ENCODE measurements at regions not wholly inside any gene's neighbourhood (a gene's known extent, or its start where the extent isn't known, plus 50 kb on each side); places are given as distances from the start of the nearest gene placed in this dataset.
"Not testable (repeated sequence)": the region's sequence is repeated elsewhere in the genome, so short reads cannot be mapped to it uniquely, and the experiment has no call there.

DNA sequence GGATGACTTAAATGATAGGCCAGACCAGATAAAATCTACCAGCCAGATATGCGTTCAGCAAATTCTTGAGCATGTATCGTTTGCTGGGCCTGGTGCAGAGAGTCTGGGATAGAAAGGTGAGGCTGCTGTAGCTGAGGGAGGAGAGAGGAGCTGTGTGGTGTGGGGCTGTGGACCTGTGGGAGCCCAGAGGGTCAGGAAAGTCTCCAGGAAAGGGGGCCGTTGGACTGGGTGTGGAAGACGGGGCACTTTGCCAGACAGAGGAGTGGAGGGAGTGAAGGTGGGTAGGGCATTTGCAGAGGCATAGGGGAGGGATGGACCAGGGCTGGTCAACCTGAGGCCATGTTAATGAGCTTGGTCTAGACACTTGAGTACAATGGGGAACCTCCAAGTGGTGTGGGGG is 124.7 kb upstream of the UNC5B start:
- DNase-seq, result no peak

DNA sequence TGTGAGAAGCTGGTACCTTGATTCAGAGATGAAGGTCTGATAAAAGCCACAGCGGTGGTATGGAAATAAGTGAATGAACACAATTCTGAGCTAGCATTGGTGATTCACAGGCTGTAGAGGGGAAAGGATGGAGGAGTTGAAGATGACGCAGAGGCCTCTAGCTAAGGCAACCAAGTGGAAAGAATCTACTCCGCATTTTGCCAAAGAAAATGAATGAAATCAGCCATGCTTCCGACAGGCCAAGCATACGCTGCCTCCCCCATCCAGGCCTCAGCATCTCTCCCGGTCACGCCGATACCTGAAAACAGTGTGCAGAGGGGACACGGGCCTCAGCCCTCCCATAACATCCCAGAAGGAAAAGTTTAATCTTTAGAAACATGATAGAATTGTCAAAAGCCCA is 124.3 kb upstream of the UNC5B start:
- DNase-seq, result no peak

DNA sequence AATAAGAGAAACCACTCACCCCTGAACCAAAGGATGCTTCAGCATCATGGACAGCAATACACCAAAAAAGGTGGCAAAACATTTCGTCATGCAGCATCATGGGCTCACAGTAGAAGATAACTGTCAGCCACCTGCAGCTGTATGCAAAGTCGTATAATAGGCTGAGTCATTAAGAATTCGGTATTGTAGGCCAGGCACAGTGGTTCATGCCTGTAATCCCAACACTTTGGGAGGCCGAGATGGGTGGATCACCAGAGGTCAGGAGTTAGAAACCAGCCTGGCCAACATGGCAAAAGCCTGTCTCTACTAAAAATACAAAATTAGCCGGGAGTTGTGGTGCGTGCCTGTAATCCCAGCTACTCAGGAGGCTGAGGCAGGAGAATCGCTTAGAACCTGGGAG is 123.8 kb upstream of the UNC5B start:
- DNase-seq, result not testable (repeated sequence)

DNA sequence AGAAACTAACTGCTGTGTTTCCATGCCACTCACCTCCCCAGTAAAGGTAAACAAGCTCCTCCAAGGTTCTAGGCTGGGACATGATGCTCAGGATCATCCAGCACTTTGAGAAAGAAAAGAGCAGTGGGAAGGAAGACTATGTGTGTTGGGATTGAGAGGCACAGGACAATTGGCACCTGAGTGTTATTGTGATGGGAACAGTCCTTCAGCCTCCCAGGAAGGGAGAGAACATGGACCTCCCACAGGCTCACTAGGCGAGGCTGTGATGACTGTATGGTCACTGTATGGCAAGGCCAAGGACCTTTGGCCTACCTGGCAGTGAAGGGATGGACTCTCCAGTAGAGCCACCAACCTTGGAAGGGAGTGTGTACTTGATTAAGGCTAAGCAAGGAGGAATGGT is 123.2 kb upstream of the UNC5B start:
- DNase-seq, result no peak

DNA sequence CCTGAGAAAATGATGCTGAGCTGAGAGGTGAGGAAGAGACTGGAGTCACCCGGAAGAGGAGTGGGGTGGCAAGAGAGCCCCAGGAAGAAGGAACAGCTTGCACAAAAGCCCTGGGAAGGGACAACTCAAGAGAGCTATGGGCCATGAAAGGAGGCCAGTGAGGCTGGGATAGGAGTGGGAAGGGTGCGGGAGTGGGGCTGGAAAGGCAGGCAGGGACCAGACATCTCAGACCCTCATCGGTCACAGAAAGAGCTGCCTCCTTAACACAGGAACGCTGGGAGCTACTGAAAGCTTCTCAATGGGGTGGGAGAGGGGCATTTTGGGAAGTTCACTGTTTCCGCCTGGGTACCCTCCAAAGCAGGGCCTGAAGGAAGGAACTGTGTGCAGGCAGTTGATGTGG is 122.0 kb upstream of the UNC5B start:
- DNase-seq, result no peak

DNA sequence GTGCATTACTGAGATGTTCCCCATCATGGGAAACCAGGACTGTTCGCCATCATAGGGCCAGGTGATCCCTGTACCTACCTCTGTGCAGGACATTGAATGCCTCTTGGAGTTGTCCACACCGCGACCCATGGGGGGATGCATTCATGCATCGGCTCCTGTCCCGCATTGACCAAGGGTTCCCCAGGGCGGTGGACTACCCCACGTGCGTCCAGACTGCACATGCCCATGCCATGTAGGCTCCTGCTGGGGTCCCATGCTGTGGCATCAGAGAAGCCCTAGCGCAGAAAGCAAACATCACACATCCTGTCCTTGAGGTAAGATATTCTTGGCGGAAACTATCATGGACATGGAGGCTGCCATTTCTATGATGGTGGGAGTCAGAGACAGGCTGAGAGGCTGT is 121.6 kb upstream of the UNC5B start:
- DNase-seq, result no peak

DNA sequence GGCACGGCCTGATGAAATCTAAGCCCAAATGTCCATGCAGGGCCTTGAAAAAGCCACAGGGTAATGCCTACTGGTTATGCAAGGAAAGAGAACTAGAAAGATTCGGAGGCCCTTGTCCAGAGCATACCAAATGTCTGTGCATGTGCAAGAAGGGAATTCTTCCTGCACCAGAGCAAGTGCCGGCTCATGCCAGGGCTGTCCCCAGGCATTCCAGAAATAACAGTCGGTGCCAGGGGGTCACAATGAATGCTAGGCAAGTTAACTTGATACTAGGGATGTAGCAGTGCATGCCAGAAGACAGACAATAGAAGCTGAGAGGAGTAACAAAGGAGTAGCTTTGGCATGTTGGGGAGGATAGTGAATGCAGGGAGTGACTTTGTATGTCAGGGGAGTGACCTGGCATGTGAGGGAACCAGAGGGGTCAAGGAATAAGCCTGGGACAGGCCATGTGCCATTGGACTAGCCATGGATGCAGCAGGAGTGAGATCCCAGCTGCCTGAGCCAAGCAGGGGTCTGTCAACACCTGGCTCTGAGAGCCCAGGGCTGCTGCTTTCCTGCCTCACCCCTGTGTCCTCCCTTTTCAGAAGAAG is 119.5 kb upstream of the UNC5B start:
- no peak for DNase-seq

DNA sequence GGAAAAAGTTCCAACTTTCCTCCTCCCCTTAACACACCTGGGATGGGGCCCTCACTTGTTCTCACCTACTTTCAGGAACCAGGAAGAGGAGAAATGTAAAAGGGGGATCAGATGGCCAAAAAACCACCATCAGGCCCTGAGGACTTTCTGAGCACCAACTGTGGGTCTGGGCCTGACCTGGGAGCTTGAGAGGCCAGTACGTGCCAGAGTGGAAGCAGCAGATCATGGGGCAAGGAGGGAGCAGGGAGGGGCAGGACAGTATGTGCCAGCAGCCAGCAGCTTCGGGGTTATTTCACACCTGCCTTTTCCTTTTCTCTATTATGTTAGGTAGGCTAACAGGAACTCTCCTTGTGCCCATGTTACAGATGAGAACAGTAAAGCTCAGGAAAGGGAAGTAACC is 118.8 kb upstream of the UNC5B start:
- DNase-seq, result no peak

DNA sequence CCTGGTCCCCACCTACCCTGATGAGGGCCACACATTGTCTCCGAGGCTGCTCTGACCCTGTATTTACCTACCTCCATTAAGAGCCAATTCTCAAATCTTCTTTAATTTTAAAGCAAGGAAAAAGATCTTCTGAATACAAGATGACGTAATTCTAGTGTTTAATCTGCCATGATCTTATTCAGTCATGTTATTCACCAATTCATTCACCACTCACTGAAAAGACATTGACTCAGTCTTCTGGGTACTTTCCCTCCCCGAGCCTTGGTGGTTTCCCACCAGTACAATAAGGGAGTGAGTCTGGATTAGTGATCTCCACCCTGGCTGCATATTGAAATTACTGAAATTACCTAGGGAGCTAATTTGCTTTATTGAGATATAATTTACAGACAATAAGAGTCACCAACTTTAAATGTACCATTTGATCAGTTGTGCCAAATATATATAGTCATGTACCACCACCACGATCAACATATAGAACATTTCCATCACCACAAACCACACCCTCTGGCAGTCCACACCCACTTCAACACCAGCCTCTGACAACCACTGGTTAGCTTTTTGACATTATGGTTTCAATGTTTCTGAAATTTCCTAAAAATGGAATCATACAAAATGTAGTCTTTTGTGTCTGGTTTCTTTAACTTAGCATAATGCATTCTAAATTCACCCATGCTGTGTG is 117.5 kb upstream of the UNC5B start:
- no peak for DNase-seq

DNA sequence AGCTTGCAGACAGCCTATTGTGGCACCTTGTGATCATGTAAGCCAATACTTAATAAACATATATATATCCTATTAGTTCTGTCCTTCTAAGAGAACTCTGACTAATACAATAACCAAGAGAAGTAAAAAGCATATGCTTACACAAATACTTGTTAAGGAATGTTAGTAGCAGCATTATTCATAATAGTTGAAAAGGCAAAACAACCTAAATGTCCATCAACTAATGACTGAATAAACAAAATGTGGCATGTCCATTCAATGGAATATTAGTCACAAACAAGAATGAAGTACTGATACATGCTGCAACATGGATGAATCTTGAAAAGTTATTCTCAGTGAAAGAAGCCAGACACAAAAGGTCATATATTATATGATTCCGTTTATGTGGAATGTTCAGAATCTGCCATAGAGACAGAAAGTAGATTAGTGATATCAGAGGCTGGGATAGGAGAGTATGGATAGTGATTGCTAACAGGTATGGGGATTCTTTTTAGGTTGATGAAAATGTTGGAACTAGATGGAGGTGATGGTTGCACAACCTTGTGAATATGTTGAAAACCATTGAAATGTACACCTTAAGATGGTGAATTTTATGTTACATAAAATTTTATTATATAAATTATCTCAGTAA is 112.5 kb upstream of the UNC5B start:
- DNase-seq, result no peak

DNA sequence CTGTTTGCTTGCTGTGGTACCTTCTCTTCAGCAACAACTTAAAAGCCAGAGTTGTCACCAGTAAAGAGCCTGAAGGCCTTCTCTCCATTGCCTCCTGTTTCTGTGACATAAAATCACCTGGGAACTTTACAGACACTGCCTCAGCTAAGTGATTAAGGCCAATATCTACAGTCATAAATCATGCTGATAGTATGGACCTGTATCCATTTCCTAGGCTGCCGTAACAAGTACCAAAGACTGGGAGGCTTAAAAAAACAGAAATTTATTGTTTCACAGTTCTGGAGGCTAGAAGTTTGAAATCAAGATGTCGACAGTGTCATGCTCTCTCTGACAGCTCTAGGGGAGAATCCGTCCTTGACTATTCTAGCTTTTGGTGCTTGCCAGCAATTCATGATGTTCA is 108.4 kb upstream of the UNC5B start:
- DNase-seq, result no peak

DNA sequence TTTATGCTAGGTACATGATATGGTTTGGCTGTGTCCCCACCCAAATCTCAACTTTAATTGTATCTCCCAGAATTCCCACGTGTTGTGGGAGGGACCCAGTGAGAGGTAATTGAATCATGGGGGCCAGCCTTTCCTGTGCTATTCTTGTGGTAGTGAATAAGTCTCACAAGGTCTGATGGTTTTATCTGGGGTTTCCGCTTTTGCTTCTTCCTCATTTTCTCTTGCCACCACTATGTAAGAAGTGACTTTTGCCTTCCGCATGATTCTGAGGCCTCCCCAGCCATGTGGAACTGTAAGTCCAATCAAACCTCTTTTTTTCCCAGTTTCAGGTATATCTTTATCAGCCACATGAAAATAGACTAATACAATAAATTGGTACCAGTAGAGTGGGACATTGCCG is 106.2 kb upstream of the UNC5B start:
- not testable (repeated sequence) for DNase-seq

DNA sequence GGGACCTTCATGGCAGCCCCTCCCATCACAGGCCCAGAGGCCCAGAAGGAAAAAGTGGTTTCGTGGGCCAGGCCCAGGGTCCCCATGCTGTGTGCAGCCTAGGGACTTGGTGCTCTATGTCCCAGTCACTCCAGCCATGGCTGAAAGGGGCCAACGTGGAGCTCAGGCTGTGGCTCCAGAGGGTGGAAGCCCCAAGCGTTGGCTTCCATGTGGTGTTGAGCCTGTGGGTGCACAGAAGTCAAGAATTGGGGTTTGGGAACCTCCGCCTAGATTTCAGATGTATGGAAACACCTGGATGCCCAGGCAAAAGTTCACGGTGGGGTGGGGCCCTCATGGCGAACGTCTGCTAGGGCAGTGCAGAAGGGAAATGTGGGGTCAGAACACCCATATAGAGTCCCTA is 105.3 kb upstream of the UNC5B start:
- DNase-seq, result not testable (repeated sequence)

DNA sequence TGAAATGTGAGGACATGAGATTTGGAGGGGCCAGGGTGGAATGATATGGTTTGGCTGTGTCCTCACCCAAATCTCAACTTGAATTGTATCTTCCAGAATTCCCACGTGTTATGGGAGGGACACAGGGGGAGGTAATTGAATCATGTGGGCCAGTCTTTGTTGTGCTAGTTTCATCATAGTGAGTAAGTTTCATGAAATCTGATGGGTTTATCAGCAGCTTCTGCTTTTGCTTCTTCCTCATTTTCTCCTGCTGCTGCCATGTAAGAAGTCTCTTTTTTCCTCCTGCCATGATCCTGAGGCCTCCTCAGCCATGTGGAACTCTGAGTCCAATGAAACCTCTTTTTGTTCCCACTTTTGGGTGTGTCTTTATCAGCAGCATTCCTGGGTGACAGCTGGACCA is 104.3 kb upstream of the UNC5B start:
- not testable (repeated sequence) for DNase-seq

DNA sequence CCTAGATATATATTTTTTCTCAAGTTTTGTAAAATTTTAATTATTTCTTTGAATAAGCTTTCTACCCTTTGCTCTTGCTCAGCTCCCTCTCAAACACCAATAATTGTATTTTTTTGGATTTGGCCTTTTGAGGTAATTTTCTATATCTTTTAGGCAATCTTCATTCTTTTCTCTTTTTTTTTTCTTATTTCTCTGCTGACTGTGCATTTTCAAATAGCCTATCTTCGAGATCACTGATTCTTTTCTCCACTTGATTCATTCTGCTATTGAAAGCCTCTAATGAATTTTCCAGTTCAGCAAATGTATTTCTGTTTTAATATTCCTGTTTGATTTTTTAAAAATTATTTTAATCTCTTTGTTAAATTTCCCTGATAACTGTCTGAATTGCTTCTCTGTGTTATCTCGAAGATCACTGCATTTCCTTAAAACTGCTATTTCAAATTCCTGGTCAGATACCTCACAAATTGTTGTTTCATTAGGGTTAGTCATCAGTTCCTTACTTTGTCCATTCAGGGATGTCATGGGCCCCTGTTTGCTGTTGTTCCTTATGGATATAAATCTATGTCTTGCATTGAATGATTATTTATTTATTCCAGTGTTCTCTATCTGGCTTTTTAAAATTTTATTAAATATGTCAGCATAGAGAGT is 100.1 kb upstream of the UNC5B start:
- DNase-seq, result no peak

DNA sequence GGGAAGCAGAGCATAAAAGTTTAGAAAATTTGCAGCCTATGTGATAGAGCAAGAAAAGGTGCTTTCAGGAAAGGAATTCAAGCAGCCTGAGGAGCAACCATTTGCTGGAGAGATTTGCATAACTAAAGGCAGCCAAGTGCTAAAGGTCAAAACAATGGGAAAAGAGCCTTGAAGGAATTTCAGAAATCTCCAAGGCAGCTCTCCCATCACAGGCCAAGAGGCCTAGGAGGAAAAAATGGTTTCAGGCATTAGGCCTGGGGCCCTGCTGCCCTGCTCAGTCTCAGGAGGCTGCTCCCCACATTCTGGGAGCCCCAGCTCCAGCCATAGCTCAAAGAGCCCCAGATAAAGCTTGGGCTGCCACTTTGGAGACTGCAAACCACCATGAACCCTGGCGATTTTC is 95.9 kb upstream of the UNC5B start:
- DNase-seq, result no peak

DNA sequence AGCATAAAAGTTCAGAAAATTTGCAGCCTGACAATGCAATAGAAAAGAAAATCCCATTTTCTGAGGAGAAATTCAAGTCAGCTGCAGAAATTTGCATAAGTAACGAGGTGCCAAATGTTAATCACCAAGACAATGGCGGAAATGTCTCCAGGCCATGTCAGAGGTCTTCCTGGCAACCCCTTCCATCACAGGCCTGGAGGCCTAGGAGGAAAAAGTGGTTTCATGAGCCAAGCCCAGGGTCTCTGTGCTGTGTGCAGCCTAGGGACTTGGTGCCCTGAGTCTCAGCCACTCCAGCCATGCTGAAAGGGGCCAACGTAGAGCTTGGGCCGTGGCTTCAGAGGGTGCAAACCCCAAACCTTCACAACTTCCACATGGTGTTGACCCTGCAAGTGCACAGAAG is 94.8 kb upstream of the UNC5B start:
- not testable (repeated sequence) for DNase-seq

DNA sequence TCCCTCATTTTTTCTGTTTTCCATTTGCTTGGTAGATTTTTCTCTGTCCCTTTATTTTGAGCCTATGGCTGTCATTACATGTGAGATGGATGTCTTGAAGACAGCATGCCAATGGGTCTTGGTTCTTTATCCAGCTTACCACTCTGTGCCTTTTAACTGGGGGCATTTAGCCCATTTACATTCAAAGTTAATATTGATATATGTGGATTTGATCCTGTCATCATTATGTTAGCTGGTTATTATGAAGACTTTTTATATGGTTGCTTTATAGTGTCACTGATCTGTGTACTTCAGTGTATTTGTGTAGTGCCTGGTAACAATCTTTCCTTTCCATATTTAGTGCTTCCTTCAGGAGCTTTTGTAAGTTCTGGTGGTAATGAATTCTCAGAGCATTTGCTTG is 89.3 kb upstream of the UNC5B start:
- DNase-seq, result no peak

DNA sequence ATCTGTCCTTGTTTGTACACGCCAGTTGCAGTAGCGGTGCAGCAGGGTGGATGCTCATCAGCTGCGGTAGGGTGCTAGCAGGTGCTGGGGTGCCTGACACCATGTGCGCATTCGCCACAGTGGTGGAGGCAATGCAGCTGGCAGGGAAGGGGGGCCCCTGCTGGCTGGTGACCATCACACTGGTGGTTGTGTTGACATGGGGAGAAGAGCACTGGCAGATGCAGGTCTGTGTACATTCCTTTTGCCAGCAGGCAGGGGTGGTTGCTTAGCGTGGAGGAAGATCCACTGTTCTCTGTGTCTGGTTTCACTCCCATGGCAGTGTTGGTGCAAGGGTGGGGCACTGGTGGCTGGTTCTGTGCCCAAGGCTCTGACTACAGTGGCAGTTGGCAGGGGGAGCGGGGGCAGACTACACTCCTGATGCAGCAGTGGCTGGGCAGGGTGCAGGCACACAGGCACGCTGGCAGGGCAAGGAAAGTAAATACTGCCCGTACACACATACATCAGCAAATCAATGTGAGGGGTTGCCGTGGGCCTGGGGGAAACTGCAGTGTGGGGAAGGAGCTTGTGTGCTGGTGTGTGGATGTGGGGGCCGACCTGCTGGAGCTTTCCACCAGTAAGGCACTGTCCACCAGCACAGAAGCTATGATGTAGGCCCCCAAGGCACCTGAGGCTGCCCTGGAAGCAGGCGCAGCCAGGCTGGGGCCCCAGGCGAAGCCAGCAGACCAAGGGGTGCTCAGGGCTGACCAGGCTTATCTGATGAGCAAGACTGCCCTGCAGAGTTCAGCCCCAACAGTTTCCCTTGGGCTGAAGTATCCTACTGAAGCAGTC is 87.2 kb upstream of the UNC5B start:
- DNase-seq, result no peak

DNA sequence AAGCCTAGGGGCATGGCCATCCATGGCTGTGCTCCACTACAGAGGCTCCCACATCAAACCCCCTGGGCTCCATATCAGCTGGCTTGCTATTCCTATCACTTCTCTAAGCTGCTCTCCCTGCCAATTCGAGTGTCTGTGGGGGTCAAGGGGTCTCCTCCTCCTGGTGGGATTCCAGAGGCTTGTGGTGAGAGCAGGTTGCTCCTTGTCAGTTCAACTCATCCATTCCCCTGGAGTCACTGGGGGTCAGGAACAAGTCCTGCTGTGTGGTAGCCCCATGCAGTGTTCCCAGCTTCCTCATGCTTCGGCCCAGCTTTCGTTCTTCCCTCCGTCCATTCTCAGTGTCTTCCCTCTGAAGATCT is 86.6 kb upstream of the UNC5B start:
- DNase-seq, result no peak

DNA sequence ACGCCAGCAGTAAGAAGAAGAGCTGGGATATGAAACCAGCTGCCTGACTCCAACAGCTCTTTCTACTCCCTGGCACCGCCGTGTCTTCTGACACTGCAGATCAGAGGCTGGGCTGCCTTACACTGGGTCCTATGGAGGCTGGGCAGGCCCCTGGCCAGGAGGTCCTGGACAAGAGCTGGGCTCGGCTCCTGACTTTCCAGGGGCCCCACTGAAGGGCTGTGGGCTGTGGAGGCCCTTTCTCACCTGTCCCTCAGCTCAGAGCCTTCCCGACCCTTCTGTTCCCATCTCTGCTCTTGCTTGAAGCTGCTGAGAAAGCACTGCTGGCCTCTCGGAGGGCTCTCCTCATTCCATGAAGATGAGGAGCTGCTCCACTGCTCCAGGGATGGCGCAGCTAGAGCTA is 85.9 kb upstream of the UNC5B start:
- DNase-seq, result no peak

DNA sequence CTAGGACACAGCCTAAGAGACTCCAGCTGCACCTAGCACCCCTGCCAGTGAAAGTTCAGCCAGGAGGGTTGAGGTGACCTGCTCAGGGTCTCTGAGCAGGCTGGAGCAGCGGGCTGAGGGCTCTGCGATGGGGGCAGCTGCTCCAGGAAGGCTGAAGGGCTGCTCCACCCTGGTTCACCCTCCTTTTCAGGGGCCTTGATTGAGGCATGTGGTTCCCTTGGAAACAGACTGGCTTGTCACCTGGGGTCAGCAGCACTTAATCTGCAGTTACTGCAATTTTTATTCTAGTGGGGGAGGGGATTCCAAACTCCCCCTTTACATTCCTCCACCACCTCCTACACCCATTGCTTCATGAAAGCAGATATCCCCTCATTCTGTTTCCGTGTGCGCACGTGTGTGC is 85.3 kb upstream of the UNC5B start:
- DNase-seq, result no peak

DNA sequence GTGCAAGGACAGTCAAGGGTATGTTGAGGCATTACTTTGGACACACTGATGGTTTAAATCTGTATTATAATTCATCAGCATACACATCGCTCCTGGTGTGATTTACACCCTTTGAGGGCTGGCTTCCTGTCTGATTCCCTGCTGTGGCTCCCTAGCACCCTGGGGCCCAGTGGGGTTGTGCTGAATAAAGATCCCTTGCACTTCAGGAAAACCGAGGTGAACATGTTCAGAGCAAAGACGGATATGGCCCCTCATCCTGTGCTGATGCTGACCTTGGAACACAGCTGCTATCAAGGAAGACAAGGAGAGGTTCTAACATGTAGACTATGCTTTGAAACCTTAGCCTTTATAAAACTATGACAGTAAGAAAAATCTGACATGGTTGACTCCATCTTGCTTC is 84.6 kb upstream of the UNC5B start:
- no peak for DNase-seq

Measured in NCI-H1092 (cell line).